ENCODE measurements at regions not wholly inside any gene's neighbourhood (a gene's known extent, or its start where the extent isn't known, plus 50 kb on each side); places are given as distances from the start of the nearest gene placed in this dataset.

- TF ChIP-seq CTCF (IDR thresholded peaks at IDR 0.05), result no peak
- Histone ChIP-seq H3K4me3 (no peak overlapping the region), H3K27ac (no peak overlapping the region)
- DNase-seq (ENCODE audit: low spot score), result no peak
These were observed 328.9 kb downstream of the NUF2 start for GRCh38 chr1:163650624-163651023.

GRCh38 chr1:163652441-163652840 lies 330.7 kb downstream of the NUF2 start:
- TF ChIP-seq CTCF (IDR thresholded peaks at IDR 0.05), result no peak
- Histone ChIP-seq H3K4me3 (no peak overlapping the region), H3K27ac (no peak overlapping the region)
- no peak for DNase-seq (ENCODE audit: low spot score)

- no peak overlapping the region for H3K4me3 ChIP-seq
- H3K27ac ChIP-seq, result no peak overlapping the region
- TF ChIP-seq CTCF (IDR thresholded peaks at IDR 0.05), result no peak
- no peak for DNase-seq (ENCODE audit: low spot score)
These were observed 333.8 kb downstream of the NUF2 start for GRCh38 chr1:163655565-163655964.

GRCh38 chr1:163656095-163656759 lies 334.5 kb downstream of the NUF2 start:
- Histone ChIP-seq H3K27ac (no peak overlapping the region), H3K4me3 (no peak overlapping the region)

GRCh38 chr1:163657719-163658118 lies 336.0 kb downstream of the NUF2 start:
- no peak for TF ChIP-seq CTCF (IDR thresholded peaks at IDR 0.05)
- H3K4me3 ChIP-seq, result no peak overlapping the region
- DNase-seq (ENCODE audit: low spot score), result no peak
- H3K27ac ChIP-seq, result no peak overlapping the region

More at GRCh38 chr1:163656095-163656759, 334.5 kb downstream of the NUF2 start:
- no peak for DNase-seq (ENCODE audit: low spot score)
- no peak for TF ChIP-seq CTCF (IDR thresholded peaks at IDR 0.05)

GRCh38 chr1:163661391-163661790 lies 339.6 kb downstream of the NUF2 start:
- Histone ChIP-seq H3K27ac (no peak overlapping the region), H3K4me3 (no peak overlapping the region)
- no peak for TF ChIP-seq CTCF (IDR thresholded peaks at IDR 0.05)
- DNase-seq (ENCODE audit: low spot score), result no peak

- no peak for DNase-seq (ENCODE audit: low spot score)
- Histone ChIP-seq H3K27ac (no peak overlapping the region), H3K4me3 (no peak overlapping the region)
- TF ChIP-seq CTCF (IDR thresholded peaks at IDR 0.05), result no peak
These were observed 343.0 kb downstream of the NUF2 start for GRCh38 chr1:163664671-163665335.

Measured in coronary artery (tissue), 2 donors.